ENCODE measurements at regions not wholly inside any gene's neighbourhood (a gene's known extent, or its start where the extent isn't known, plus 50 kb on each side); places are given as distances from the start of the nearest gene placed in this dataset.
"Not testable (repeated sequence)": the region's sequence is repeated elsewhere in the genome, so short reads cannot be mapped to it uniquely, and the experiment has no call there.

DNA sequence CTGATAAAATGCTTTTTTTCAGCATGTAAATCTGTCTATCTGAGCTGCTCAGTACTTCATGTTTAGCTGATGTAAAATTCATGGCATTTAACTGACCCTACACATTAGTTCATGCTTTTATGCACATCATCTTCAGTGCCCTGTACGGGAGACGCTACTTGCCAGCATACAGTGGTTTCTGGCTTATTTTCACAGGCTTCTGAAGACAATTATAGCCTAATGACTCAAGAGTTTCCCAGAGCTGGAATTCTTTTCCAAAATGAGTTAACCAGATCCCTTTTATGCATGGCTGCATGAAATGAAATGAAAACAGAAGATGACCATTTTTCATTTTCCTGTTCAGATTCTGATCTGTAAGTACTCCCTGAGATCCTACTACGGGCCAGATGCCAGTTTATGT is 1061.5 kb downstream of the ROBO2 start:
- H3K4me3 Mint-ChIP-seq = no peak overlapping the region

DNA sequence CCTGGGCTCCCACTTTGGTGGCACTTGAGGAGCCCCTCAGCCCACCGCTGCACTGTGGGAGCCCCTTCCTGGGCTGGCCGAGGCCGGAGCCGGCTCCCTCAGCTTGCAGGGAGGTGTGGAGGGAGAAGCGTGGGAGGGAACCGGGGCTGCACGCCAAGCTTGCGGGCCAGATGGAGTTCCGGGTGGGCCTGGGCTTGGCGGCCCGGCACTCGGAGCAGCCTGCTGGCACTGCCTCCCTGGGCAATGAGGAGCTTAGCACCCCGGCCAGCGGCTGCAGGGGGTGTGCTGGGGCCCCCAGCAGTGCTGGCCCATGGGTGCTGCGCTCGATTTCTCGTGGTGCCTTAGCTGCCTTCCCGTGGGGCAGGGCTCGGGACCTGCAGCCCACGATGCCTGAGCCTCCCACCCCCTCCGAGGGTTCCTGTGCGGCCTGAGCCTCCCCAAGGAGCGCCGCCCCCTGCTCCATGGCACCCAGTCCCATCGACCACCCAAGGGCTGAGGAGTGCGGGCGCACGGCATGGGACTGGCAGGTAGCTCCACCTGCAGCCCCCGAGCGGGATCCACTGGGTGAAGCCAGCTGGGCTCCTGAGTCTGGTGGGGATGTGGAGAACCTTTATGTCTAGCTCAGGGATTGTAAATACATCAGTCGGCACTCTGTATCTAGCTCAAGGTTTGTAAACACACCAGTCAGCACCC is 1068.5 kb downstream of the ROBO2 start:
- not testable (repeated sequence) for H3K4me3 Mint-ChIP-seq; H3K9me3 Mint-ChIP-seq; H3K36me3 Mint-ChIP-seq; H3K27me3 Mint-ChIP-seq; H3K27ac Mint-ChIP-seq; DNase-seq (ENCODE audit: extremely low spot score, unreplicated experiment)
- peaks cover 25% of the 10 kb centered on the region for H3K4me1 Mint-ChIP-seq (ENCODE audit: unreplicated experiment)

More for the DNA sequence above, 1061.5 kb downstream of the ROBO2 start:
- no peaks in the 10 kb centered on the region for H3K36me3 Mint-ChIP-seq
- TF ChIP-seq, protein P1, sequence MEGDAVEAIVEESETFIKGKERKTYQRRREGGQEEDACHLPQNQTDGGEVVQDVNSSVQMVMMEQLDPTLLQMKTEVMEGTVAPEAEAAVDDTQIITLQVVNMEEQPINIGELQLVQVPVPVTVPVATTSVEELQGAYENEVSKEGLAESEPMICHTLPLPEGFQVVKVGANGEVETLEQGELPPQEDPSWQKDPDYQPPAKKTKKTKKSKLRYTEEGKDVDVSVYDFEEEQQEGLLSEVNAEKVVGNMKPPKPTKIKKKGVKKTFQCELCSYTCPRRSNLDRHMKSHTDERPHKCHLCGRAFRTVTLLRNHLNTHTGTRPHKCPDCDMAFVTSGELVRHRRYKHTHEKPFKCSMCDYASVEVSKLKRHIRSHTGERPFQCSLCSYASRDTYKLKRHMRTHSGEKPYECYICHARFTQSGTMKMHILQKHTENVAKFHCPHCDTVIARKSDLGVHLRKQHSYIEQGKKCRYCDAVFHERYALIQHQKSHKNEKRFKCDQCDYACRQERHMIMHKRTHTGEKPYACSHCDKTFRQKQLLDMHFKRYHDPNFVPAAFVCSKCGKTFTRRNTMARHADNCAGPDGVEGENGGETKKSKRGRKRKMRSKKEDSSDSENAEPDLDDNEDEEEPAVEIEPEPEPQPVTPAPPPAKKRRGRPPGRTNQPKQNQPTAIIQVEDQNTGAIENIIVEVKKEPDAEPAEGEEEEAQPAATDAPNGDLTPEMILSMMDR (conservative IDR thresholded peaks at IDR 0.05) = no peak
- no peak overlapping the region for H3K27ac Mint-ChIP-seq
- H3K27me3 Mint-ChIP-seq = no peaks in the 10 kb centered on the region
- H3K4me1 Mint-ChIP-seq (ENCODE audit: unreplicated experiment) = no peaks in the 10 kb centered on the region
- no peaks in the 10 kb centered on the region for H3K9me3 Mint-ChIP-seq
- DNase-seq (ENCODE audit: extremely low spot score, unreplicated experiment) = no peak

DNA sequence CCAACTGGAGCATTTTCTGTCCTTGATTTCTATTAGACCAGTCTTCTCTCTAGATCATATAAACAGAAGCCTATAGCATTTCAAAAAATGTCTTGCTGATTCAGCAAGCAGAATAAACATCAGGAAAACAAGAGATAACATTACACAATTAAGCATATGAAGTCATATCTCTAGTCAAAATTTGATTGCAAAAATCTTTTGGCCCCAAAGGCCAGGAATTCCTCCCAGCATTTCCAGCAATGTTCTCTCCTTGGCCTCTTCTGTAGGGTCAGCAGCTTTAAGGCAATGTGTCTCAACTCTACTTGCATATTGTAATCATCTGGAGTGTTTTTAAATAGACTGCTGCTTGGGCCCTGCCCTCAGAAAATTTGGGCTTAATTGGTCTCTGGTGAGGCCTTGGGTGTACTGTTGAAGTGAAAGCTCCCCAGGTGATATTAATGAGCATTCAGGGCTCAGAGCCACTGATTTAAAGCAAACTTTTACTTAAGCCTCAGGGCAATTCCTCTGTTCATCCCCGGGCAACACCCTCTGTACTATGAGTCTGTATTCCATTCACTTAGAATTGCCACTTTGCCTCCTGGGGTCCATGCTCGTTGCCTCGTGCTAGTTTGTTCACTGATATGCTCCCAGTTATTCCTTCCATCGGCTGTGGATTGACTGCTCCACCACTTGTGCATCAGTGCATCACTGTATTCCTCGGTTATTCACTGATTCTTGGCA is 1072.6 kb downstream of the ROBO2 start:
- Mint-ChIP-seq H3K27me3 (peaks cover 5% of the 10 kb centered on the region), H3K9me3 (no peaks in the 10 kb centered on the region), H3K36me3 (no peaks in the 10 kb centered on the region), H3K4me3 (no peak overlapping the region), H3K27ac (no peak overlapping the region), H3K4me1 (ENCODE audit: unreplicated experiment) (peaks cover 30% of the 10 kb centered on the region)
- no peak for DNase-seq (ENCODE audit: extremely low spot score, unreplicated experiment)
- TF ChIP-seq, protein P1 (conservative IDR thresholded peaks at IDR 0.05) = no peak

DNA sequence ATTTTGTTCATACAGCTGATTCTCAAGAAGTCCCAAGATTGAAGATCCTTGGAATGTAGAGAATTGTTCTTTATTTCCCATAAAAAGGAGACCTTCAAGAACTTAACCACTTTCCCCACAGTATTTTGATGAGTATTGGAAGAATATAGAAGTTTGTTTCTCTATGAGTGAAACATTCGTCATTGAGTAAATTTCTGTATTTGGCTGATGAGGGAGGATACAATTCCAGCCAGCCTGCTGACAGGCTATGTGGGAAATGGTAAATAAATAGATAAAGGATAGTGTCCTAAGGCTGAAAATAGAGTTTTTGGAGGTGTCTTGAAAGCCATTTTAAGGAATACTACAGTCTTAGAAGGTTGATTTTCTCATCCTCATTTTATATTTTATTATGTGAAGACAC is 1076.1 kb downstream of the ROBO2 start:
- TF ChIP-seq, protein P1 (conservative IDR thresholded peaks at IDR 0.05) = no peak
- no peak for DNase-seq (ENCODE audit: extremely low spot score, unreplicated experiment)
- H3K27me3 Mint-ChIP-seq = peaks cover 5% of the 10 kb centered on the region

DNA sequence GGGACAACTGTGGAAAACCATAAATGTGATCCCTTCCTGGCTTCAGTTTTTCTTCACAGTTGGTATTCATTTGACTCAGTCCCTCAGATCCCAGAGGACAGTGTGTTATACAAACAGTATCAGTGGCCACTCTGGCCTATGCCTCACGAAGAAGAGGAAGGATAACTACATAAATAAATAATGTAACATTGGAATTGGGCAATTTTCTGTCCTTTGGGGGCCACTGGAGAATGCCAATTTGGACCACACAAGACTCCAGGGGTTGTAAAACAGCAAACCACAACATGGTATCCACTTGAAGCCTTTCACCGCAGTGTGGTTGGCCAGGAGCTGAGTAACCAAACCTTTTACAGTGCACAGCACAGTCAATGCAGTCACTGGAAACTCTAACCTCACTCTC is 1077.0 kb downstream of the ROBO2 start:
- no peaks in the 10 kb centered on the region for H3K36me3 Mint-ChIP-seq
- no peak overlapping the region for H3K4me3 Mint-ChIP-seq
- peaks cover 4% of the 10 kb centered on the region for H3K9me3 Mint-ChIP-seq
- peaks cover 5% of the 10 kb centered on the region for H3K27me3 Mint-ChIP-seq
- peaks cover 20% of the 10 kb centered on the region for H3K4me1 Mint-ChIP-seq (ENCODE audit: unreplicated experiment)
- no peak overlapping the region for H3K27ac Mint-ChIP-seq
- TF ChIP-seq, protein P1 (conservative IDR thresholded peaks at IDR 0.05) = no peak
- DNase-seq (ENCODE audit: extremely low spot score, unreplicated experiment) = no peak

More for the DNA sequence above, 1076.1 kb downstream of the ROBO2 start:
- H3K4me3 Mint-ChIP-seq = no peak overlapping the region
- H3K9me3 Mint-ChIP-seq = peaks cover 4% of the 10 kb centered on the region
- no peak overlapping the region for H3K27ac Mint-ChIP-seq
- H3K4me1 Mint-ChIP-seq (ENCODE audit: unreplicated experiment) = peaks cover 28% of the 10 kb centered on the region
- H3K36me3 Mint-ChIP-seq = no peaks in the 10 kb centered on the region

DNA sequence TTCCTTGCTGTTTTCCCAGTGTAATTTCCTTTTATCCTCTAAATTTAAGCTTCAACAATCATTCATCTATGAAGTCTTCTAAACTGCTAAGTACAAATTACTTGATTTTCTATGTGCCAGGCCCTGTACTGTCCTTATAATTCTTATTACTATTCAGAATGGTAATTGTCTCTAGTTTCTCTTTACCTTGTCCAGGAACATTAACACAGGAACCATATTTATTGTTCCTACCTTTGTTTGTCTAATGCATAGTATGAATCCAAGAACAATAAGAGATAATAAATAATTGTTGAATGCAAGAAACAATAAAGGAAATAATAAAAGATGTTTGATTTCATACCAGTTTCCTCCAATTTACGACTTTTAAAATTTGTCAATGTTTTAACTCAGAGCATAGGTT is 1083.2 kb downstream of the ROBO2 start:
- no peak overlapping the region for H3K4me3 Mint-ChIP-seq
- H3K4me1 Mint-ChIP-seq (ENCODE audit: unreplicated experiment) = no peaks in the 10 kb centered on the region
- H3K27me3 Mint-ChIP-seq = no peaks in the 10 kb centered on the region
- TF ChIP-seq, protein P1 (conservative IDR thresholded peaks at IDR 0.05) = no peak
- no peak for DNase-seq (ENCODE audit: extremely low spot score, unreplicated experiment)
- peaks cover 9% of the 10 kb centered on the region for H3K9me3 Mint-ChIP-seq
- H3K27ac Mint-ChIP-seq = no peak overlapping the region
- H3K36me3 Mint-ChIP-seq = no peaks in the 10 kb centered on the region
